IPS DF 19.7 (cell line): ENCODE measurements at regions not wholly inside any gene's neighbourhood (a gene's known extent, or its start where the extent isn't known, plus 50 kb on each side); places are given as distances from the start of the nearest gene placed in this dataset.
"Not testable (repeated sequence)": the region's sequence is repeated elsewhere in the genome, so short reads cannot be mapped to it uniquely, and the experiment has no call there.

ENCODE experiments used
- DNase-seq: peaks from one replicate; pipeline ENCODE4 v3.0.0-alpha.2; 2013; ENCODE audit warnings: low read depth, low spot score

- not testable (repeated sequence) for DNase-seq
Measured at GRCh38 chr4:3380336-3380735, 61.4 kb upstream of the HGFAC start.

- not testable (repeated sequence) for DNase-seq
Measured at GRCh38 chr4:3381208-3381607, 60.6 kb upstream of the HGFAC start.

GRCh38 chr4:3382251-3382650, 59.5 kb upstream of the HGFAC start:
- DNase-seq, result no peak

GRCh38 chr4:3384391-3384770, 57.4 kb upstream of the HGFAC start:
- no peak for DNase-seq

- no peak for DNase-seq
Measured at GRCh38 chr4:3384771-3385710, 56.7 kb upstream of the HGFAC start.

GRCh38 chr4:3385711-3386420, 55.9 kb upstream of the HGFAC start:
- no peak for DNase-seq

GRCh38 chr4:3386526-3386925, 55.2 kb upstream of the HGFAC start:
- DNase-seq, result no peak

GRCh38 chr4:3387154-3387942, 54.4 kb upstream of the HGFAC start:
- DNase-seq, result no peak

GRCh38 chr4:3387943-3388361, 53.8 kb upstream of the HGFAC start:
- no peak for DNase-seq

- no peak for DNase-seq
Measured at GRCh38 chr4:3388471-3389232, 53.1 kb upstream of the HGFAC start.

- DNase-seq, result no peak
Measured at GRCh38 chr4:3389233-3390215, 52.2 kb upstream of the HGFAC start.

- DNase-seq, result no peak
Measured at GRCh38 chr4:3390288-3390811, 51.4 kb upstream of the HGFAC start.

- no peak for DNase-seq
Measured at GRCh38 chr4:3391422-3391821, 50.3 kb upstream of the HGFAC start.
